HEK293 (cell line): ENCODE measurements at regions not wholly inside any gene's neighbourhood (a gene's known extent, or its start where the extent isn't known, plus 50 kb on each side); places are given as distances from the start of the nearest gene placed in this dataset.

Experiments used
- CTCF ChIA-PET: fragments of 350-600 bp; formaldehyde crosslinking; extraction: SDS; loops from one replicate; lab custom pipeline; 2021; ENCODE audit warnings: antibody characterized with exemption; lab: Yijun Ruan, JAX
- POLR2A ChIA-PET: fragments of 300-600 bp; formaldehyde crosslinking; extraction: SDS; loops from one replicate; lab custom pipeline; 2020; ENCODE audit warnings: antibody characterized with exemption, inconsistent platforms; lab: Yijun Ruan, JAX
- H3K27ac ChIP-seq: fragments of 200-500 bp; sonication (Bioruptor generic); 2 replicates; pipeline ENCODE4 v1.5.1; 2014; ENCODE audit warnings: low read depth, low read length, control low read depth, inconsistent platforms; ENCODE audit errors: extremely low read depth
- H3K36me3 ChIP-seq, 2 experiments: fragments of 200-500 bp in 1 of 2; sonication (Bioruptor generic) in 1 of 2; 1 replicate in 1 of 2; 2 replicates in 1 of 2; pipeline ENCODE4 v1.5.1; 2014 to 2017; ENCODE audit warnings: inconsistent platforms in 2 of 2, low read length in 2 of 2; ENCODE audit not compliant: control insufficient read depth in 2 of 2, insufficient read depth in 1 of 2
- H3K4me1 ChIP-seq: fragments of 200-500 bp; sonication (Bioruptor generic); 2 replicates; pipeline ENCODE4 v1.5.1; 2014; ENCODE audit warnings: mild to moderate bottlenecking, low read length, inconsistent platforms; ENCODE audit not compliant: control insufficient read depth, insufficient read depth
- H3K4me3 ChIP-seq: 2 replicates; pipeline ENCODE4 v1.5.1; 2011; ENCODE audit warnings: low read depth, mild to moderate bottlenecking, control low read depth, low read length, moderate library complexity
- H3K9me3 ChIP-seq: fragments of 200-500 bp; sonication (Bioruptor generic); 2 replicates; pipeline ENCODE4 v1.5.1; 2014; ENCODE audit warnings: low read depth, low read length, inconsistent platforms; ENCODE audit not compliant: control insufficient read depth, insufficient read depth
- AEBP2 ChIP-seq: fragments of 450-650 bp; formaldehyde crosslinking; IDR thresholded peaks from 2 replicates; pipeline ENCODE4 v1.5.1; 2016; ENCODE audit warnings: missing biosample characterization, missing genetic modification characterization, borderline replicate concordance
- BCL11A ChIP-seq: fragments of 450-650 bp; formaldehyde crosslinking; IDR thresholded peaks from 2 replicates; pipeline ENCODE4 v1.5.1; 2016; ENCODE audit warnings: low read depth, missing biosample characterization, missing genetic modification characterization
- ELK4 ChIP-seq: IDR thresholded peaks from 2 replicates; pipeline ENCODE4 v1.6.1; 2011; ENCODE audit warnings: mild to moderate bottlenecking, low read depth, low read length, borderline replicate concordance
- FEZF1 ChIP-seq: fragments of 450-650 bp; formaldehyde crosslinking; IDR thresholded peaks from 2 replicates; pipeline ENCODE4 v1.5.1; 2016; ENCODE audit warnings: missing biosample characterization, missing genetic modification characterization
- HIC1 ChIP-seq: fragments of 450-650 bp; formaldehyde crosslinking; IDR thresholded peaks from 2 replicates; pipeline ENCODE4 v1.5.1; 2016; ENCODE audit warnings: missing biosample characterization, missing genetic modification characterization
- REPIN1 ChIP-seq: fragments of 450-650 bp; formaldehyde crosslinking; IDR thresholded peaks from 2 replicates; pipeline ENCODE4 v1.5.1; 2017; ENCODE audit warnings: missing biosample characterization, missing genetic modification characterization, low read depth
- TSHZ1 ChIP-seq: fragments of 450-650 bp; formaldehyde crosslinking; IDR thresholded peaks from 2 replicates; pipeline ENCODE4 v1.5.1; 2016; ENCODE audit warnings: missing biosample characterization, missing genetic modification characterization, borderline replicate concordance
- YY1 ChIP-seq: fragments of 450-650 bp; formaldehyde crosslinking; IDR thresholded peaks from 2 replicates; pipeline ENCODE4 v1.5.1; 2018; ENCODE audit warnings: missing biosample characterization, missing genetic modification characterization
- ZIC2 ChIP-seq: fragments of 450-650 bp; formaldehyde crosslinking; IDR thresholded peaks from 2 replicates; pipeline ENCODE4 v1.5.1; 2016; ENCODE audit warnings: missing biosample characterization, missing genetic modification characterization
- ZNF184 ChIP-seq: fragments of 450-650 bp; IDR thresholded peaks from 2 replicates; pipeline ENCODE4 v1.5.1; 2018; ENCODE audit warnings: missing biosample characterization, mild to moderate bottlenecking, missing genetic modification characterization
- ZNF248 ChIP-seq: fragments of 450-650 bp; formaldehyde crosslinking; IDR thresholded peaks from 2 replicates; pipeline ENCODE4 v1.5.1; 2017; ENCODE audit warnings: missing biosample characterization, missing genetic modification characterization
- ZNF280D ChIP-seq: fragments of 450-650 bp; formaldehyde crosslinking; IDR thresholded peaks from 2 replicates; pipeline ENCODE4 v1.5.1; 2016; ENCODE audit warnings: missing biosample characterization, missing genetic modification characterization
- ZNF324 ChIP-seq: fragments of 450-650 bp; formaldehyde crosslinking; IDR thresholded peaks from 2 replicates; pipeline ENCODE4 v1.5.1; 2016; ENCODE audit warnings: missing biosample characterization, missing genetic modification characterization
- ZNF335 ChIP-seq: fragments of 450-650 bp; formaldehyde crosslinking; conservative IDR thresholded peaks from 2 replicates; pipeline ENCODE4 v1.5.1; 2016; ENCODE audit warnings: missing biosample characterization, missing genetic modification characterization
- ZNF513 ChIP-seq: fragments of 450-650 bp; IDR thresholded peaks from 2 replicates; pipeline ENCODE4 v1.5.1; 2018; ENCODE audit warnings: missing biosample characterization, missing genetic modification characterization
- ZNF571 ChIP-seq: fragments of 450-650 bp; formaldehyde crosslinking; IDR thresholded peaks from 2 replicates; pipeline ENCODE4 v1.5.0; 2017; ENCODE audit warnings: missing biosample characterization, missing genetic modification characterization
- ZNF580 ChIP-seq: fragments of 450-650 bp; formaldehyde crosslinking; IDR thresholded peaks from 2 replicates; pipeline ENCODE4 v1.5.1; 2016; ENCODE audit warnings: missing biosample characterization, missing genetic modification characterization
- ZNF626 ChIP-seq: fragments of 450-650 bp; sonication (Bioruptor Pico); formaldehyde crosslinking; IDR thresholded peaks from 2 replicates; pipeline ENCODE4 v1.5.1; 2018; ENCODE audit warnings: missing biosample characterization, missing genetic modification characterization, inconsistent platforms
- ZNF692 ChIP-seq: fragments of 450-650 bp; formaldehyde crosslinking; IDR thresholded peaks from 2 replicates; pipeline ENCODE4 v1.5.1; 2016; ENCODE audit warnings: missing biosample characterization, missing genetic modification characterization
- ZNF707 ChIP-seq: fragments of 450-650 bp; formaldehyde crosslinking; IDR thresholded peaks from 2 replicates; pipeline ENCODE4 v1.5.1; 2016; ENCODE audit warnings: missing biosample characterization, missing genetic modification characterization
- ZNF785 ChIP-seq: fragments of 450-650 bp; formaldehyde crosslinking; IDR thresholded peaks from 2 replicates; pipeline ENCODE4 v1.5.1; 2016; ENCODE audit warnings: missing biosample characterization, missing genetic modification characterization

- Histone ChIP-seq H3K9me3 (no peaks in the 10 kb centered on the region), H3K4me1 (peaks cover 2% of the 10 kb centered on the region; the same call in 1 of the 2 replicates), H3K4me3 (no peak overlapping the region), H3K27ac (no peak overlapping the region), H3K36me3 (no peaks in the 10 kb centered on the region)
- CTCF ChIA-PET = no interaction called here
- POLR2A ChIA-PET = no interaction called here
- TF ChIP-seq YY1 (tag by site-specific recombination) (no peak), ZNF248 (tag by site-specific recombination) (no peak), ZNF692 (tag by site-specific recombination) (no peak), FEZF1 (tag by site-specific recombination) (no peak), REPIN1 (no peak), HIC1 (tag by site-specific recombination) (no peak), TSHZ1 (tag by site-specific recombination) (no peak), ELK4 (no peak), ZNF513 (tag by site-specific recombination) (no peak), ZNF184 (tag by site-specific recombination) (no peak), ZNF580 (tag by site-specific recombination) (no peak), ZNF324 (no peak), ZNF707 (tag by site-specific recombination) (no peak), ZNF335 (no peak), ZIC2 (no peak)
- TF ChIP-seq, all 188 proteins: peak for 0
Measured at GRCh38 chr14:30054201-30054600, 126.6 kb upstream of the PRKD1 start.

- Histone ChIP-seq H3K27ac (no peak overlapping the region), H3K9me3 (no peaks in the 10 kb centered on the region), H3K4me3 (no peak overlapping the region), H3K4me1 (peaks cover 2% of the 10 kb centered on the region; the same call in 1 of the 2 replicates), H3K36me3 (no peaks in the 10 kb centered on the region)
- CTCF ChIA-PET = interaction anchor here (0.6 kb wide), 1 partner anchor 43 kb away, joined by 3 read pairs; no protein-coding TSS in a partner anchor
- POLR2A ChIA-PET = no interaction called here
- TF ChIP-seq ZNF280D (tag by site-specific recombination) = no peak
- TF ChIP-seq BCL11A (tag by site-specific recombination) = no peak
- TF ChIP-seq REPIN1 = no peak
- TF ChIP-seq ZNF785 (tag by site-specific recombination) = no peak
- TF ChIP-seq ZNF571 (tag by site-specific recombination) = no peak
- no peak for TF ChIP-seq ZNF626 (tag by site-specific recombination)
- TF ChIP-seq AEBP2 (tag by site-specific recombination) = no peak
Measured at GRCh38 chr14:30058401-30058800, 130.8 kb upstream of the PRKD1 start.
